PC-3 (cell line): ENCODE measurements at regions not wholly inside any gene's neighbourhood (a gene's known extent, or its start where the extent isn't known, plus 50 kb on each side); places are given as distances from the start of the nearest gene placed in this dataset.

Experiments used
- EZH2 ChIP-seq: fragments of 300-600 bp; sonication (generic); IDR thresholded peaks from one replicate; pipeline ENCODE4 v1.6.1; 2017; ENCODE audit warnings: antibody characterized with exemption, mild to moderate bottlenecking, low read length; ENCODE audit not compliant: unreplicated experiment
- TF ChIP-seq, protein P1 (sequence below): fragments of 300-600 bp; sonication (generic); conservative IDR thresholded peaks from 2 replicates; pipeline ENCODE4 v1.5.1; 2017; ENCODE audit warnings: antibody characterized with exemption, low read depth, mild to moderate bottlenecking, low read length

GRCh38 chr11:11210446-11210845, 142.6 kb downstream of the CSNK2A3 start:
- TF ChIP-seq, protein P1, sequence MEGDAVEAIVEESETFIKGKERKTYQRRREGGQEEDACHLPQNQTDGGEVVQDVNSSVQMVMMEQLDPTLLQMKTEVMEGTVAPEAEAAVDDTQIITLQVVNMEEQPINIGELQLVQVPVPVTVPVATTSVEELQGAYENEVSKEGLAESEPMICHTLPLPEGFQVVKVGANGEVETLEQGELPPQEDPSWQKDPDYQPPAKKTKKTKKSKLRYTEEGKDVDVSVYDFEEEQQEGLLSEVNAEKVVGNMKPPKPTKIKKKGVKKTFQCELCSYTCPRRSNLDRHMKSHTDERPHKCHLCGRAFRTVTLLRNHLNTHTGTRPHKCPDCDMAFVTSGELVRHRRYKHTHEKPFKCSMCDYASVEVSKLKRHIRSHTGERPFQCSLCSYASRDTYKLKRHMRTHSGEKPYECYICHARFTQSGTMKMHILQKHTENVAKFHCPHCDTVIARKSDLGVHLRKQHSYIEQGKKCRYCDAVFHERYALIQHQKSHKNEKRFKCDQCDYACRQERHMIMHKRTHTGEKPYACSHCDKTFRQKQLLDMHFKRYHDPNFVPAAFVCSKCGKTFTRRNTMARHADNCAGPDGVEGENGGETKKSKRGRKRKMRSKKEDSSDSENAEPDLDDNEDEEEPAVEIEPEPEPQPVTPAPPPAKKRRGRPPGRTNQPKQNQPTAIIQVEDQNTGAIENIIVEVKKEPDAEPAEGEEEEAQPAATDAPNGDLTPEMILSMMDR, result no peak
- no peak for TF ChIP-seq EZH2
